Smooth muscle cell (in vitro differentiated cells): ENCODE measurements at regions not wholly inside any gene's neighbourhood (a gene's known extent, or its start where the extent isn't known, plus 50 kb on each side); places are given as distances from the start of the nearest gene placed in this dataset.

ENCODE experiments used
- DNase-seq: peaks from one replicate; lab custom pipeline; 2025; ENCODE audit not compliant: unreplicated experiment; lab: John Stamatoyannopoulos, UW
- H2AFZ ChIP-seq: fragments of 200-600 bp; sonication (generic); 2 replicates; pipeline ENCODE4 v1.6.0; 2016; ENCODE audit warnings: antibody characterized with exemption, low read depth, mild to moderate bottlenecking
- H3F3A ChIP-seq: fragments of 200-600 bp; sonication (generic); 2 replicates; pipeline ENCODE4 v1.6.0; 2017; ENCODE audit warnings: antibody characterized with exemption, low read depth
- H3K27ac ChIP-seq: fragments of 200-600 bp; sonication (generic); 2 replicates; pipeline ENCODE4 v1.5.1; 2016; ENCODE audit warnings: low read depth, mild to moderate bottlenecking
- H3K27me3 ChIP-seq: fragments of 200-600 bp; sonication (generic); 2 replicates; pipeline ENCODE4 v1.6.1; 2016; ENCODE audit warnings: low read depth, mild to moderate bottlenecking
- H3K36me3 ChIP-seq: fragments of 200-600 bp; sonication (generic); 2 replicates; pipeline ENCODE4 v1.5.1; 2016; ENCODE audit warnings: low read depth
- H3K4me1 ChIP-seq: fragments of 200-600 bp; sonication (generic); 2 replicates; pipeline ENCODE4 v1.5.1; 2016; ENCODE audit warnings: low read depth
- H3K4me2 ChIP-seq: fragments of 200-600 bp; sonication (generic); 2 replicates; pipeline ENCODE4 v1.6.0; 2016; ENCODE audit warnings: mild to moderate bottlenecking
- H3K4me3 ChIP-seq: fragments of 200-600 bp; sonication (generic); 2 replicates; pipeline ENCODE4 v1.5.1; 2016; ENCODE audit warnings: mild to moderate bottlenecking
- H3K79me2 ChIP-seq: fragments of 200-600 bp; sonication (generic); 2 replicates; pipeline ENCODE4 v1.6.0; 2016; ENCODE audit warnings: low read depth, mild to moderate bottlenecking
- H3K9ac ChIP-seq: fragments of 200-600 bp; sonication (generic); 2 replicates; pipeline ENCODE4 v1.6.0; 2016; ENCODE audit warnings: low read depth
- H3K9me3 ChIP-seq: fragments of 200-600 bp; sonication (generic); replicated peaks from 2 replicates; pipeline ENCODE4 v1.5.1; 2016; ENCODE audit warnings: low read depth
- H4K20me1 ChIP-seq: fragments of 200-600 bp; sonication (generic); 2 replicates; pipeline ENCODE4 v1.6.0; 2016; ENCODE audit warnings: low read depth
- CTCF ChIP-seq: fragments of 200-600 bp; sonication (generic); IDR thresholded peaks from 2 replicates; pipeline ENCODE4 v1.5.1; 2017; ENCODE audit warnings: borderline replicate concordance, mild to moderate bottlenecking, antibody characterized with exemption; ENCODE audit not compliant: insufficient read depth, poor library complexity, severe bottlenecking
- WGBS: methylation state at CpG from one replicate; pipeline ENCODE4 v1.1.7; 2016; ENCODE audit warnings: low lambda C conversion rate; 5-methylcytosine and 5-hydroxymethylcytosine counted together

GRCh38 chr11:29801561-29801960, 215.3 kb downstream of the KCNA4 start:
- Histone ChIP-seq H2AFZ (no peak overlapping the region), H3K79me2 (no peaks in the 10 kb centered on the region), H3K4me2 (no peak overlapping the region), H3K4me1 (no peaks in the 10 kb centered on the region), H3K4me3 (no peak overlapping the region), H3K9me3 (no peaks in the 10 kb centered on the region), H3K9ac (no peak overlapping the region), H3K27ac (no peak overlapping the region), H3K27me3 (no peaks in the 10 kb centered on the region), H3K36me3 (no peaks in the 10 kb centered on the region), H4K20me1 (no peaks in the 10 kb centered on the region), H3F3A (no peaks in the 10 kb centered on the region)
- no peak for DNase-seq
- TF ChIP-seq CTCF = no peak
- 70% methylated on average over 1 of the region's 1 CpG for WGBS

GRCh38 chr11:29786092-29786491, 230.7 kb downstream of the KCNA4 start:
- Histone ChIP-seq H3K9ac (no peak overlapping the region), H3K9me3 (no peaks in the 10 kb centered on the region), H3K79me2 (no peaks in the 10 kb centered on the region), H3K27ac (no peak overlapping the region), H3K27me3 (no peaks in the 10 kb centered on the region), H4K20me1 (no peaks in the 10 kb centered on the region), H3K4me2 (no peak overlapping the region), H3K4me1 (no peaks in the 10 kb centered on the region), H3F3A (no peaks in the 10 kb centered on the region), H3K36me3 (no peaks in the 10 kb centered on the region), H3K4me3 (no peak overlapping the region), H2AFZ (no peak overlapping the region)
- TF ChIP-seq CTCF = no peak
- 100% methylated on average over 1 of the region's 1 CpG for WGBS
- DNase-seq = no peak

GRCh38 chr11:29783506-29783905, 233.3 kb downstream of the KCNA4 start:
- no peaks in the 10 kb centered on the region for H3K79me2 ChIP-seq
- H3K27me3 ChIP-seq = no peaks in the 10 kb centered on the region
- no peak for TF ChIP-seq CTCF
- no peak overlapping the region for H3K4me2 ChIP-seq
- H2AFZ ChIP-seq = no peak overlapping the region
- H3K36me3 ChIP-seq = no peaks in the 10 kb centered on the region
- no peak overlapping the region for H3K27ac ChIP-seq
- 81% methylated on average over 1 of the region's 1 CpG for WGBS
- no peak overlapping the region for H3K9ac ChIP-seq
- H4K20me1 ChIP-seq = no peaks in the 10 kb centered on the region
- H3K4me3 ChIP-seq = no peak overlapping the region
- no peaks in the 10 kb centered on the region for H3F3A ChIP-seq
- no peaks in the 10 kb centered on the region for H3K9me3 ChIP-seq
- H3K4me1 ChIP-seq = no peaks in the 10 kb centered on the region
- DNase-seq = no peak

GRCh38 chr11:29782447-29782846, 234.4 kb downstream of the KCNA4 start:
- no peaks in the 10 kb centered on the region for H3K27me3 ChIP-seq
- no peaks in the 10 kb centered on the region for H3K9me3 ChIP-seq
- no peak overlapping the region for H3K4me2 ChIP-seq
- no peaks in the 10 kb centered on the region for H3K79me2 ChIP-seq
- no peak for TF ChIP-seq CTCF
- H3K36me3 ChIP-seq = no peaks in the 10 kb centered on the region
- H3K4me1 ChIP-seq = no peaks in the 10 kb centered on the region
- H3K27ac ChIP-seq = no peak overlapping the region
- 93% methylated on average over 1 of the region's 1 CpG for WGBS
- no peak overlapping the region for H3K4me3 ChIP-seq
- H3K9ac ChIP-seq = no peak overlapping the region
- no peak for DNase-seq
- no peaks in the 10 kb centered on the region for H4K20me1 ChIP-seq
- no peak overlapping the region for H2AFZ ChIP-seq
- H3F3A ChIP-seq = no peaks in the 10 kb centered on the region
